ENCODE measurements at regions not wholly inside any gene's neighbourhood (a gene's known extent, or its start where the extent isn't known, plus 50 kb on each side); places are given as distances from the start of the nearest gene placed in this dataset.
"Not testable (repeated sequence)": the region's sequence is repeated elsewhere in the genome, so short reads cannot be mapped to it uniquely, and the experiment has no call there.

- no peak overlapping the region for H3K4me3 ChIP-seq
- H3K4me1 ChIP-seq: no peaks in the 10 kb centered on the region
- no peaks in the 10 kb centered on the region for H3K36me3 ChIP-seq (replicated peaks)
- H3K27me3 ChIP-seq (ENCODE audit: low read depth): no peaks in the 10 kb centered on the region
- in situ Hi-C loops (cut with MboI; ENCODE audit: low sequenced_read_pairs): no loop called here
- DNase-seq (ENCODE audit: low spot score in 2 of 2): no peak
- no peaks in the 10 kb centered on the region for H3K9me3 ChIP-seq
Observed at GRCh38 chr6:48986845-48987244, 476.2 kb downstream of the MMUT start.

GRCh38 chr6:48986105-48986504 is 476.9 kb downstream of the MMUT start:
- in situ Hi-C loops (cut with MboI; ENCODE audit: low sequenced_read_pairs): no loop called here
- Histone ChIP-seq H3K4me1 (no peaks in the 10 kb centered on the region), H3K27me3 (ENCODE audit: low read depth) (no peaks in the 10 kb centered on the region), H3K4me3 (no peak overlapping the region), H3K36me3 (replicated peaks) (no peaks in the 10 kb centered on the region), H3K9me3 (no peaks in the 10 kb centered on the region)
- DNase-seq (ENCODE audit: low spot score in 2 of 2): no peak

GRCh38 chr6:48985025-48985424 is 478.0 kb downstream of the MMUT start:
- in situ Hi-C loops (cut with MboI; ENCODE audit: low sequenced_read_pairs): no loop called here
- H3K9me3 ChIP-seq: no peaks in the 10 kb centered on the region

GRCh38 chr6:48983968-48984367 is 479.1 kb downstream of the MMUT start:
- DNase-seq (ENCODE audit: low spot score in 2 of 2); H3K9me3 ChIP-seq; H3K4me1 ChIP-seq; H3K27me3 ChIP-seq (ENCODE audit: low read depth); in situ Hi-C loops (cut with MboI; ENCODE audit: low sequenced_read_pairs); H3K4me3 ChIP-seq; H3K36me3 ChIP-seq (replicated peaks): not testable (repeated sequence)

More at GRCh38 chr6:48985025-48985424, 478.0 kb downstream of the MMUT start:
- no peaks in the 10 kb centered on the region for H3K36me3 ChIP-seq (replicated peaks)
- H3K27me3 ChIP-seq (ENCODE audit: low read depth): no peaks in the 10 kb centered on the region
- DNase-seq (ENCODE audit: low spot score in 2 of 2): no peak
- no peak overlapping the region for H3K4me3 ChIP-seq
- no peaks in the 10 kb centered on the region for H3K4me1 ChIP-seq

- in situ Hi-C loops (cut with MboI; ENCODE audit: low sequenced_read_pairs): no loop called here
- DNase-seq (ENCODE audit: low spot score in 2 of 2): no peak
- H3K4me3 ChIP-seq: no peak overlapping the region
- no peaks in the 10 kb centered on the region for H3K36me3 ChIP-seq (replicated peaks)
- H3K9me3 ChIP-seq: no peaks in the 10 kb centered on the region
- no peaks in the 10 kb centered on the region for H3K27me3 ChIP-seq (ENCODE audit: low read depth)
- no peaks in the 10 kb centered on the region for H3K4me1 ChIP-seq
Observed at GRCh38 chr6:48983377-48983776, 479.7 kb downstream of the MMUT start.

- H3K36me3 ChIP-seq (replicated peaks): no peaks in the 10 kb centered on the region
- in situ Hi-C loops (cut with MboI; ENCODE audit: low sequenced_read_pairs): no loop called here
- no peak overlapping the region for H3K4me3 ChIP-seq
- H3K27me3 ChIP-seq (ENCODE audit: low read depth): no peaks in the 10 kb centered on the region
- no peaks in the 10 kb centered on the region for H3K9me3 ChIP-seq
- no peaks in the 10 kb centered on the region for H3K4me1 ChIP-seq
- DNase-seq (ENCODE audit: low spot score in 2 of 2): no peak
Observed at GRCh38 chr6:48979806-48980205, 483.2 kb downstream of the MMUT start.

- Histone ChIP-seq H3K27me3 (ENCODE audit: low read depth) (no peaks in the 10 kb centered on the region), H3K36me3 (replicated peaks) (no peaks in the 10 kb centered on the region), H3K9me3 (no peaks in the 10 kb centered on the region), H3K4me3 (no peak overlapping the region), H3K4me1 (no peaks in the 10 kb centered on the region)
- in situ Hi-C loops (cut with MboI; ENCODE audit: low sequenced_read_pairs): no loop called here
- no peak for DNase-seq (ENCODE audit: low spot score in 2 of 2)
Observed at GRCh38 chr6:48979085-48979484, 484.0 kb downstream of the MMUT start.

GRCh38 chr6:48978016-48978415 is 485.0 kb downstream of the MMUT start:
- DNase-seq (ENCODE audit: low spot score in 2 of 2): no peak
- Histone ChIP-seq H3K36me3 (replicated peaks) (no peaks in the 10 kb centered on the region), H3K4me1 (no peaks in the 10 kb centered on the region), H3K4me3 (no peak overlapping the region), H3K9me3 (no peaks in the 10 kb centered on the region), H3K27me3 (ENCODE audit: low read depth) (no peaks in the 10 kb centered on the region)
- in situ Hi-C loops (cut with MboI; ENCODE audit: low sequenced_read_pairs): no loop called here

- H3K9me3 ChIP-seq: no peaks in the 10 kb centered on the region
- H3K4me1 ChIP-seq: no peaks in the 10 kb centered on the region
- H3K27me3 ChIP-seq (ENCODE audit: low read depth): no peaks in the 10 kb centered on the region
- H3K36me3 ChIP-seq (replicated peaks): no peaks in the 10 kb centered on the region
- DNase-seq (ENCODE audit: low spot score in 2 of 2): no peak
- in situ Hi-C loops (cut with MboI; ENCODE audit: low sequenced_read_pairs): no loop called here
- H3K4me3 ChIP-seq: no peak overlapping the region
Observed at GRCh38 chr6:48977573-48977972, 485.5 kb downstream of the MMUT start.

- Histone ChIP-seq H3K4me3 (no peak overlapping the region), H3K9me3 (no peaks in the 10 kb centered on the region), H3K36me3 (replicated peaks) (no peaks in the 10 kb centered on the region), H3K27me3 (ENCODE audit: low read depth) (no peaks in the 10 kb centered on the region), H3K4me1 (no peaks in the 10 kb centered on the region)
- DNase-seq (ENCODE audit: low spot score in 2 of 2): no peak
- in situ Hi-C loops (cut with MboI; ENCODE audit: low sequenced_read_pairs): no loop called here
Observed at GRCh38 chr6:48973491-48973890, 489.6 kb downstream of the MMUT start.

GRCh38 chr6:48961781-48962415 is 501.2 kb downstream of the MMUT start:
- Histone ChIP-seq H3K36me3 (replicated peaks) (no peaks in the 10 kb centered on the region), H3K27me3 (ENCODE audit: low read depth) (no peaks in the 10 kb centered on the region), H3K9me3 (no peaks in the 10 kb centered on the region), H3K4me3 (no peak overlapping the region), H3K4me1 (no peaks in the 10 kb centered on the region)
- in situ Hi-C loops (cut with MboI; ENCODE audit: low sequenced_read_pairs): no loop called here
- DNase-seq (ENCODE audit: low spot score in 2 of 2): no peak

GRCh38 chr6:48959251-48960060 is 503.6 kb downstream of the MMUT start:
- no peaks in the 10 kb centered on the region for H3K27me3 ChIP-seq (ENCODE audit: low read depth)

GRCh38 chr6:48957781-48958180 is 505.3 kb downstream of the MMUT start:
- H3K9me3 ChIP-seq: no peaks in the 10 kb centered on the region
- DNase-seq (ENCODE audit: low spot score in 2 of 2): no peak
- H3K27me3 ChIP-seq (ENCODE audit: low read depth): no peaks in the 10 kb centered on the region
- H3K4me3 ChIP-seq: no peak overlapping the region
- H3K4me1 ChIP-seq: no peaks in the 10 kb centered on the region
- in situ Hi-C loops (cut with MboI; ENCODE audit: low sequenced_read_pairs): no loop called here
- no peaks in the 10 kb centered on the region for H3K36me3 ChIP-seq (replicated peaks)

More at GRCh38 chr6:48959251-48960060, 503.6 kb downstream of the MMUT start:
- no peak for DNase-seq (ENCODE audit: low spot score in 2 of 2)
- Histone ChIP-seq H3K36me3 (replicated peaks) (no peaks in the 10 kb centered on the region), H3K4me1 (no peaks in the 10 kb centered on the region), H3K4me3 (no peak overlapping the region), H3K9me3 (no peaks in the 10 kb centered on the region)
- in situ Hi-C loops (cut with MboI; ENCODE audit: low sequenced_read_pairs): no loop called here

- no peak overlapping the region for H3K4me3 ChIP-seq
- no peaks in the 10 kb centered on the region for H3K27me3 ChIP-seq (ENCODE audit: low read depth)
- no peaks in the 10 kb centered on the region for H3K36me3 ChIP-seq (replicated peaks)
- no peaks in the 10 kb centered on the region for H3K4me1 ChIP-seq
- no peak for DNase-seq (ENCODE audit: low spot score in 2 of 2)
- in situ Hi-C loops (cut with MboI; ENCODE audit: low sequenced_read_pairs): no loop called here
- no peaks in the 10 kb centered on the region for H3K9me3 ChIP-seq
Observed at GRCh38 chr6:48951917-48952316, 511.1 kb downstream of the MMUT start.
